Stimulated activated CD4-positive, alpha-beta T cell treated with anti-CD3 and anti-CD28 coated beads, Interleukin-4, amount 100 ng/mL, for 48 hours (primary cell): ENCODE measurements at regions not wholly inside any gene's neighbourhood (a gene's known extent, or its start where the extent isn't known, plus 50 kb on each side); places are given as distances from the start of the nearest gene placed in this dataset.

Experiments used
- DNase-seq, 2 donors: peaks; one replicate each; pipeline ENCODE4 v3.0.0-alpha.2; 2020; ENCODE audit warnings: low read depth in 2 of 2

DNA sequence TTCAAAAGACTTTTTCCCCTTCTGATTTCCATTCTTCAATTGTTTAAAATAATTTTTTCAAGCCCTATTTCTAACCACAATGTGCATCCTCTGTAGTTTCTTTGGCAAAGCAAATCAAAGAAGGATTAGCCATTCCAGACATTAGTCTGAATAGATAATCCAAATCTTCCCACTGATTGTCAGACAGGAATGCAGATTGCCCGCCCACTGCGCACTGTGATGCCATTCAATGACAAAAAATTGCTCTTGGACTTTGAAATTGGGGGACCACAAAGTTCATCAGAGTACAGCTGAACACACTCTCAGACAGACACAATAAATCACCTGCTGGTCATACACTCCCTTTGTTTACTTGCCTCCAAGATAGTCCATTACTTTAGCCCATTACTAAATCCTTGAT, 216.5 kb upstream of the DKK2 start:
- DNase-seq, result no peak

DNA sequence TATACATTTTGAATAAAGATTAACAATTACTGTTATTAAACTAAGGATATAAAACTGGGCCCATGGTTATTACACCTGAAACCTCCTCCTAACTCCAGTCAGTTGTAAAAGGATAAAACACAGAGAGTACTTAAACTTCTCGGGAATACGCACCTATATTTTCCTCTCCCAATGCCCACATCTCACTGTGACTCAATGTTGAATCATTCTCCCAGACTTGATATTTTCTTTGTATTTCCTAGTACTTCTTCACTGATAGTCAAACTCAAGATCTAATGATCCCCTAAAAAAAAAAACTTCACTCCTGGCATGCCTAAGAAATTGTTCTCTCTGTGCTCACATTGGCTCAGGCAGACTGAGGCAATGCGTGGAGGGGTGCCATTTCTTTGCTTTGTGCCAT, 212.5 kb upstream of the DKK2 start:
- no peak for DNase-seq

DNA sequence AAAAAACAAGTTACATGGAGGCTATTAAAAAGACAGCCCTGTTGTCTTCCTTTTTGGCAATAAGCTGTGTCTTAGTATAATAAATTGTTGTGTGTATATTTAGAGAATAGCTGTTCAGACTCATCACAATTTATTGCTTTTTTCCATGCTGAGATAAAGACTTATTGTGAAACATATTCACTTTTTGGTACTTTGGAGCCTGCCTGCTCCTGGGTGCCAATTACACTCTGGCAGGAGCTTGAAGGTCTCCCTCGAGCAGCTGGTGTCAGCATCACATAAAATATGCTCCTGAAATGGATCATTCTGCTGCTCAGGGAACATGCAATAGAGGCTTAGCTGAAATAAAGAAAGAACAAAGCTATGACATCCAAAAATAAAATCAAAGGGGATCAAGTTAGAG, 211.6 kb upstream of the DKK2 start:
- DNase-seq, result no peak

DNA sequence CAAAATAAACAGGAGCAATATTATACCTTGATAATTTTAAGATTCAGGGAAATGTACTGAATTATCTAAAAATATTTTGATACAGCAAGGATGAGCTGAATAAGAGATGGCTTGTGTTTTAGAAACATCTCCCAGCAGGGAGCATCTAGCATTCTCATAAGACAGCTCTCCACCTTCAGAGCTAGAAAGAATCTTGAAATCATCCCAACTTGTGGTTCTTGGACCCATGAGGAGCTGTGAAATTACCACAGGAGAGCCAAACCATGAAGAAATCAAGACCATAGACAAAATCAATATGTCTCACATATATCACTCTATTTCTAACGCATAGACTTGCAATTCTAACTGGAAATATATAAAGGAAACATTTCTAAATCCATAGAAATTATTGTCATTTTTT, 210.6 kb upstream of the DKK2 start:
- no peak for DNase-seq

DNA sequence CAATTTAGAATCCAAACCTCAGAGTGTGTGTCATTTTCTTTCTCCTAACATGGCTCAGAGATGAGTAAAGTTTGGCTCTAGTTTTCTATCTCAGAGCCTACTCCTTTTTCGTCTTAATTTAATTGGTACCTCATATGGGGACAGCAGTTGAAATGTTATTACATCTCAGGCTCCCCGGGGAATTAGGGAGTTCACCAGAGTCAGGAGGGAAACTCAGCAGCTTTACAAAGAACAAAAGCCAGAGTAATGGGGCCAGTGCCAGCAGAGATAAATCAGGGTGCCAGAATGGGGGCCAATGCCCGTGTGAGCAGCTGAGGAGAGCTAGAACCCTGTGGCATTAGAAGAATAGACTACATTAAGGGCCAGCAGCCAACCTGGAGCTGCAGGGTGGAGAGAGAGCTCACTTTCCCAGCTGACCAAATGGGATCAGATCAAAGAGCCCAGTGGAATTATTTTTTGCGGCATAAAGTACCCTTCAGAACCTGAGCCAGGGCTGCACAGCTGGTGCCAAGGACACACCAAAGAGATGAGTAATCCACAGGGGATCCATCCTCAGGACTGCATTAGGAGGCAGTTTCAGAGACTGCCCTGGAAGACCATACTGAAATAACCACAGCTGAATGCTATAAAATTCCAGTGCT, 207.1 kb upstream of the DKK2 start:
- no peak for DNase-seq

DNA sequence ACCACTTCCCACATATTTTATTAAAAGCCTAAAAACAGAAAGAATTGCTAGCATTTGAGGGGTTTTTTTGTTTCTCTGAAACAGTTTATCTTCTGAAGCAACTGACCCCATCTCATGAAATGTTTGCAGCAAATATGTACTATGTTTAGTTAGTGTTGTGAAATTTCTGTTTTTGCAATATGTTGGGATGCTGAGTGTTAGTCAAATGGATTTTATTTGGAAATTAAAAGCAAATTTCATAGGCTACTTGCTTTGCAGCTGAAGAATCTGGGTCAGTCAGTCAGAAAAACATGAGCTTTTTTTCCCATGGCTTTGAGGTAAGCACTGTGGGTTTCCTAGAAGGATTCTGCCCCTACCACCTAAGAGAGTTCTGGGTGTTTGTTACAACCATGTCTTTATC, 184.9 kb upstream of the DKK2 start:
- DNase-seq, result no peak

DNA sequence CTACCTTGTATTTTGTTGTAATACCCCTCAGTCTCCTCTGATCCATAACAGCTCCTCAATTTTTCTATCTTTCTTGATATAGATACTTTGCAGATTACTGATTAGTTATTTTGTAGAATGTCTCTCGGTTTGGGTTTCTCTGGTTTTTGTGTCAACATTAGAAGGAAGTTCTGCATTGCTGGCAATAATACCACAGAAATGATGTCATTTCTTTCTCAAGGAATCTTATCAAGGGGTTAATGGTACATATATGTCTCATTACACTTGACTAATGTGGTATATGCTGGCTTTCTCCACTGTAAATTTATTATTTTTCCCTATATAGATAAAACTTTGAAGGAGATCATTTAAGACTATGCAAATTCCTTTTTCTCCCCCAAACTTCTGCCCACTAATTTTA, 183.6 kb upstream of the DKK2 start:
- no peak for DNase-seq

DNA sequence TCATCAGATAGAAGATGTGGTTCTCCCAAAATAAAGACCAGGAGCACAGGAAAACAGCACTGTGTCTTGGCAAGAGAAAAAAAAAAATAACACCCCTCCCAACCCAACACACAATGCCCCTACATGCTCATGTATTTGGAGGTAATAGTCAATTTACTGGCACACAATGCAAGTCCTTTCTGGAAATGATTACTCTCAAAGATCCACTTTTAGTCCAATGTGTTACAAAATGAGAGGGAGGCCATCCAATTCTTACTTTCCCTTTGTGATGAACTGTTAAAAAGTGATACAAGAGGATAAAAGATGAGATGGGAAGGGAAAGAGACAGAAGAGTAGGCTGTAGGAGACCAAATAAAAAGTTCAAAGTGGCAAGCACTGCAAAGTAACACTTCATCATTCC, 180.3 kb upstream of the DKK2 start:
- DNase-seq, result no peak

DNA sequence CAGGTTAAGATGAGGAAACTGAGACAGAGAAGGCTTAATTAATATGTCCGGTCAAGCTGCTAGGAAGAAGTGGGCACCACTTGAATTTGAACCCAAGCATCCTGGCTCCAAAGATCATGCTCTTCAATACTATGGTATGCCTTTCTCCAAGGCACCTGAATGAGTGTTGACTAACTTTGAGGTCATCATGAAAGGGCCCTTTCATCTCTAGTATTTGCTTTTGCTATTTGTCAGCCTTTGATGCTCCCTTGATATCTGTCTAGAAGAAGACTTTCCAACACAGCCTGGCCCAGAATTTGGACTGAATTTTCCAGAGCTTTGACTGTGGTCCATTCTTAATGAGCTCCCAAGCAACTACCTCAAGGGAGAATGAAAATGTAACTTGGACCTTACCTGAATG, 179.1 kb upstream of the DKK2 start:
- no peak for DNase-seq

DNA sequence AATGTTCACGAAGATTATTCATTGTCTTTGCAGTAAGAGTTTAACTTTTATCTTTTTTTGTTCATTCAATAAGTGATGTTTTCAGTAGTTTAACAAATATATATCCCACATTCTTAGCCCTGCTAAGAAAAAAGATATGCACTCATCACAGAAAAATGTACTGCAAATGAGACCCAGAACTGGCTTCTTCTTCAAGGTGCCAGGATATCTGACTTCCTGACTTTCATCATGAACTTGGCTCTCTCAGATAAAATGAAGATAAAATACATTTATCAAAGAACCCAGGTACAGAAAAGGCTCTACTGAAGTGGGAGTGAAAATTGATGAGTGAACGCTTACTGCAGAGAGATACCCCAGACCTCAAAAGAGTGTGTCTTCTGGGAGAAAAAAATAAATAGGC, 177.8 kb upstream of the DKK2 start:
- DNase-seq, result no peak

DNA sequence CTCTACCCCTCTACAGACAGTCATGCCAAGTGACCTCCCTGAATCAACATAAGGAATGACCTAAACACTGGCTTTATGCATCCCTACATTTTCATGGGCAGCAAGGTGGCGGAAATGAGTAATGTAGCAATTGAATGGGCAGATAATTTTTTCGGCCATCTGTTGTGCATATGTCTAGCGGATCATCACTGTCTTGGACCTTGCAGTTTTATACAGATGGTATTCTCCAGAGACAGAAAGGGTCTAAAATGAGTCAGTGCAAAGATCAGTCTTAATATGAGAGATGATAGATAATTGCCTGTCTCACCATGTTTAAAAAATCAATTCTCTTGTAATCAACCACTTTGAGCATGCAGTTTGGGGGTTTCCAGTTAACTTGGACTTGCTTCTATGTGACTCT, 177.3 kb upstream of the DKK2 start:
- DNase-seq, result no peak

DNA sequence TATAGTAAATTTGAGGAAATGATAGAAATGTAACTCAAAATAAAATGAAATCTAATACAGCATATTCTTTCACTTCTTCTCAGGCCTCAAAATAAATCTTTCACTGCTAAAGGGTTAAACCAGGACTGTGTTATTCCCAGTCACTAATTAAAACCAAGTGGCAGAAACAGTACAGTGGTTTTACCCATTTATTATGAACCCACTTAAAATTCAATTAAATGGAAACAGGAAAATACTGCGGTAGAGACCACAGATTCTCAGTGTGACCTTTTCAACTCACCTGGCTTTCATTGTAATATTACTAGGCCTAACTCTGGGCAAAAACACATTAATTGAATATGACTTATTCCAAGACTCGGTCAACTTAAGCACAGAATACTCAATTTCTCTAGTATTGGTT, 176.5 kb upstream of the DKK2 start:
- no peak for DNase-seq

DNA sequence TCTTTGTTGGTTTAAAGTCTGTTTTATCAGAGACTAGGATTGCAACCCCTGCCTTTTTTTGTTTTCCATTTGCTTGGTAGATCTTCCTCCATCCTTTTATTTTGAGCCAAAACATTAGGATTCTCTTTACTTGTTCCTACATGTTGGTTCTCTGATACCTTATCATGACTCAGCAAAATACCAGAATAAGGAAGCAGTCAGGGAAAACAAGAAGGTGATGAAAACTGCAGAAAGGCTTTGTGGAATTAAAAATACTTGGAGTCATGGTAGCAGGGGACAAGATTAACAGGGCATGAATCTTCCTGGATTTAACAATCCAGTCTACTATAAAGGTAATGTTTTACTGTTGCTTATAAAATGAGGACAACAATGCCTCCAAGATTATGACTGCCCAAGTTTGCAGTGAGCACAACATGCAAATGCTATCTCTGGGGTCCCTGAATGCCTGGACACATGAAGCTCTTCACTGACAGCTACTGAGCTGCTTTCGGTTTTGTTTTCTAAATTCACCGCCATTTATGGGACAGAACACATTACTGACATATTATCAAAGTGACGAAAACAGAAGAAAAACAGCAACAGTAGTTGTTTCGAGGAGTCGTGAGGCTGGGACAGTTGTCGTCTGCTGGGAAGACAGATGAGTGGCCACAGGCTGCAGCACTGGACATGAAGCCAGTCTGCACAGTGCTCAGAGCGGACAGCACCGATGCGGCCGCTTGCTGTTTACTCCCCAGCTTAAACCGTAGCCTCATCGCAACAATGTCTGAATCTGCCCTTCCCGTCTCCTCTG, 174.5 kb upstream of the DKK2 start:
- no peak for DNase-seq

DNA sequence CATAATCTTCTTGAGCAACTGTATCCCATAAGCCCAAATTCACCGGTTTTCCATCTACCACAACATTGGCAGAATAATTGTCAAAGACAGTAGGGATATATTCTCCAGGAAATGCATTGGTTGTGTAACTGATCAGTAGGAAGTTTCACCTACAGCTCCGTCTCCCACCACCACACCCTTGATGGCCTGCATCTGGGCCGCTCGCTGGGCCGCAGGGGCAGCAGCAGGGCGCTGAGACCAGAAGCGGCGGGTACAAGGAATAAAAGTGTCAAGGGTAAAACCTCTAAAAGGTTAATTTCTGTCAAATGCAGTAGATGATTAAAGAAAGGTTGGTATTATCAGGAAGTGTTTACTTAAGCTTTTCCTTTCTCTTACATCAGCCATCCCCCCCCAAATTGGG, 167.6 kb upstream of the DKK2 start:
- DNase-seq, result no peak

DNA sequence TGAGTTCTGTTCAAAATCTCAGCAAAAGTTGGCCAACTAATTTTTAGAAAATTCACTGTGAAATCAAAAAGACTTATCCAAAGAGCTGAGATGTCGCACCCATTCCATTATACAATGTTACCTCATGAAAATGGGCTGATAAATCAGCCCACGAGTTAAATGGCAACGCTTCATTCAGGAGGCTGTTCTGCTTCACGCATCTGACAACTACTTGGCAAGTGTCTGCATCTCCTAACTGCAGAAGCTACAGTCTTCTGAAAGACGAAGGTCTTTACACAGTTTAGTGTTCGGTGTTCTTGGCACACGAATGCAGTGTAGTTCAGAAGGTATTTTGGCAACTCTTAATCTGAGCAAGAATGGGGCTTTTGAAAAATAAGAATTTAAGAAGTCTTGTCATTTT, 166.6 kb upstream of the DKK2 start:
- DNase-seq, result no peak

DNA sequence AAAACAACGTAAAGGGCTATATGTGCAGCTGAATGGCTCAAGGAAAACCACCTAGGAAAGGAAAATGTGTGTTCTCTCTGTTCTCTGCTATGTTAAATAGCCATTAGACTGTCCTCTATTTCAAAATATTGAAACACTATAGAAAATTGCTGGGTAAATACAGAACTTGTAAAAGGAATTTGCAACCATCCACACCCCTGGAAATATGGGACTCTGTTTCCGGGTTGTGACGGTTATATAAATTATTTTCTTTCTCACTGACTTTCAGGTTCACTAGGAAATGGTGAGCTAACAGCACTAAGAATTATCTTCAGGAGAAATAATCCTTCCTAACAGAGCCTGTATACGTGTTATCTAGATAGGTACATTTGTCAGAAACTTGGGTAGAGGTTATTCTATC, 161.0 kb upstream of the DKK2 start:
- DNase-seq, result no peak

DNA sequence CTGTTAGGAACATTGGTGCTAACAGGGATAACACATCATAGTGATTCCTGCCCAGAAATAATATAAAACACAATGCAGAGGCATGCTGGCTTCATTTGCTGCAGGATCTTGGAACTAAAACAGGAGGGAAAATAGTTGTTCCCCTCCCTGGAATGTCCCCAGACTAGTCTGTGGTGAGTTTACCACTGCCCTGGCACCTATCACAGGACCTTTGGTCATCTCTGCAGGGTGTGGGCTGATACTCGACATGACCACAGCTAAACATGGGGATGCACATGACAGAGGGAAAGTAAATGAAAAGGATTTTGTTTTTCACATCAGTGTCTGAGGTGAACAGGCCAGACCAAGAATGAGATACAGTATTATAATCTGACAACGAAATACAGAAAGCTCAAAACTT, 160.2 kb upstream of the DKK2 start:
- DNase-seq, result no peak

DNA sequence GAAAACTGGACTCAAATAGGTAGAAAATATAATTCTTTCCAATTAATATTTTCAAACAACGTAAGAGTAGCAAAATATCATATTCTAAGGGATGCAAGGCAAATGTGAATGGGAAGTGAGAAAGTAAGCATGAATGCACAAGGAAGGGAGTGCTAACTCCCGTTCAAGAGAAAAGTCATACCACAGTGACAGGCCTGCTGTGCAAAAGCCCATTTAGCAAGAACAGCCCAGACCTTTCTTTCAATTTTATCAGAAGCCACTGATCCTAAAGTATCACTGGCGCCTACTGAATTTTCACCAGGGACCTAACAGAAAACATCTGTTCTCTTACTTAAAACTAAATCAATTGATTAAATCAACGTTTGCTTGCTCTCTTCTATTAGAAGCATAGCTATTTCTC, 157.9 kb upstream of the DKK2 start:
- DNase-seq, result no peak

DNA sequence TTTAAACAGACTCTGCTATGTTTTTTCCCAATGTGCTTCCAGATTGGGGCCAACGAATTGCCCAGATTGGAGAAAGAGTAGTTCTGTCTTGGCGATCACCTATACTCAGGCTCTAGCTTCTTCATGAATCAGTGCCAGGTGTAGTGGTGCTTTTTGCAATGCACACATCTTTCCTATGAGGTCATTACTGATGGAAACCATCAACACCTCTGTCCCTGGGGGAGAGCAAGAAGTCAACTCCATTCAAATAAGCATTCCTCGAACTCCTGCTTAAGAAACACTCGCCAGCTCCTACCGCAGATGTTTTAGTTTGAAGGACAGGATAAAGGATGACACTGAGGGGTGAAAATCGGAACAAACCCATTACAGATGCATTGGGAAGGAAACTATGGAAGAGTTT, 156.5 kb upstream of the DKK2 start:
- DNase-seq, result no peak

DNA sequence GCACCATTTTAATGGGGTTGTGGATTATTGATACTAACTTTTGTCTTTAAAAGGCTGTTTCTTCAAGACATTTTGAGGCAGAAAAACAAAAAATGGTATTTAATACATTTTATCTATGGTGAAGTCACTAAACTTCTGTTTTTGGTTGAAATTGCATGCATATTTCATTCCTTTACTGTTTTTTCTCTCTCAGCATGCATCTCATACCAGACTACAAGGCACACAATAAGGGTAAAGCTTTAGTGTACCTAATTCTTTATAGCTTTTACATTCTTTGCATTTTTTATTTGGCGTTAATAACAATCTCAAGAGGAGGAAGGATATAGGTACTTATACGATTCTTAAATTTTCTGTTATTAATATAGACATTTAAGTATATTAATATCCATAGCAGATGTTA, 151.0 kb upstream of the DKK2 start:
- DNase-seq, result no peak

DNA sequence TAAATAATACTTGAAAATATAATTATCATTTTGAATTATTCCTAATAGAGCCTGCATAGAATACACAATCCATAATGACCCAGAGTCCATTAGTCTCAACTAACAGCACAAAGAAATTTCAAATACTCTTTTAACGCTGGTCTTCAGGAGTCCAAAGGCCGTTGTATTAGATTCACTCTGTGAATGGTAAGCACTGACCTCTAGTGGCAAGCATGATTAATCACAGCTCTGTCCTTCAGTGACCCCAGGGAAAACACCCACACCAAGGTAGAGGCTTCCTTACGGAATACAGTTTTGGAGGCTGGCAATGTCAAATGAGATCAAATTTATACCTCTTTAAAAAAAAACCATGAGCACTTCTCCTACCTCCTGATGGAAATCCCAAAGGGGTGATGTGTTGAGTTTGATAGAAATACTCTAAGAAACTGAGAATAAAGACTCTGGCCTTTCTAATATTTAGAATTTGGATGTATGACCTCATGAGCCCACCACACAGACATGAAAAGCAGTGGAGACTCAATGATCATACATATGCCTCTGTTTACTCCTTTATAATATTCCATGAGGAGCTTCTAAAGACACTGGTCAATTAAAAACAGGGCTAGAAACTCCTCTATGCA, 147.2 kb upstream of the DKK2 start:
- DNase-seq, result no peak

DNA sequence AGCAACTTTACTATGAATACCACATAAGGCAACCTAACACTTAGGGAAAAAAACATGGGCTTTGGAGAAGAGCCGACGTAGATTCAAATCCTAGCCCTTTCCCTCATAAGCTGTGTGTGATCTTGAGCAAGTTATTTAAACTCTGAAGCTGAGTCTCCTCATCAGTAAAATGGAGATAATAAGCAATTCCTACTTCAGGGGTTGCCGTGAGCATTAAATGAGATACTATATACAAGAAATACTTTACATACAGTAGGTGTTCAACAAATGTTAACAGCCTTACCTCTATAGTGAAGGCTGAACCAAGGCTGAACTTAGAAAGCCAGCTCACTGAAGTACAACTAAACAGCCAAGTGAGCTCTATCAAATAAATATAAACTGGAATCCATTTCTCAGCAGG, 146.2 kb upstream of the DKK2 start:
- DNase-seq, result no peak

DNA sequence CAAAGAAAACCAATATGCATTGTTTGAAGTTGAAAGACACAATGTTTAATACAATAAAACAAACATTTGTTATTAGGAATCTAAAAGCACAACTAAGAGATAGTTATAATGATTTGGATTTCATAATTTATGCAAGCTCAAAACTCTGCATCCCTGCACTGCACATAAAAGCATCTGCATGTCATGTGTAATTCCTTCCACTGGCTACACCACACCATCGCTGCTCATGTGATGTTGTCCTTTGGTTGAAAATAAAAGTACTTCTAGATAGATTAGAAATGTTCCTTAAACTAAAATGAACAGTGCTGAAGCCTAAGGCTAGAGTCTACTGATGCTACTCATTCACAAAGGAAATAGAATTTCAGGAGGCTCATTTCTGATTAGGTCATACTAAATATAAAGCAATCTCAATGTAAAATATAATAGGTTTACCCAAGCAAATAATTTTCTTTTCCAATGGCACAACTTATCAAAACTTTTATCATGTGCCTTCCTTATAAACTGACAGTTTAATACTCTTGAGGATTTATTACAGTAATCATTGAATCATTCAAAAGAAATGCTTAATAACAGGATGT, 130.8 kb upstream of the DKK2 start:
- no peak for DNase-seq
